IMR-90 (cell line): ENCODE measurements at regions not wholly inside any gene's neighbourhood (a gene's known extent, or its start where the extent isn't known, plus 50 kb on each side); places are given as distances from the start of the nearest gene placed in this dataset.

Source experiments
- ATAC-seq: fragments of 200-7000 bp; cut with Tn5 transposase; 2 replicates; pipeline ENCODE4 v1.9.1; 2020; ENCODE audit warnings: low read depth, mild to moderate bottlenecking, moderate library complexity
- BruUV-seq: library from RNA; stranded (reverse); fragments of 400-500 nt; replicated peaks from 2 replicates; lab custom pipeline; 2021; lab: Mats Ljungman, UMichigan
- CTCF ChIA-PET: fragments of 300-600 bp; formaldehyde crosslinking; extraction: SDS; loops from one replicate; lab custom pipeline; 2021; ENCODE audit warnings: antibody characterized with exemption; lab: Yijun Ruan, JAX
- POLR2A ChIA-PET: fragments of 300-600 bp; sonication (Branson Sonifier 250); formaldehyde crosslinking; loops from one replicate; lab custom pipeline; 2022; ENCODE audit warnings: antibody characterized with exemption; ENCODE audit not compliant: unreplicated experiment; lab: Charles Lee
- DNase-seq: peaks from one replicate; pipeline ENCODE4 v3.0.0; 2013
- H2AFZ ChIP-seq: replicated peaks from 2 replicates; pipeline ENCODE3; 2013; ENCODE audit warnings: low read length, mild to moderate bottlenecking; ENCODE audit not compliant: poor library complexity
- H2AK5ac ChIP-seq: 2 replicates; pipeline ENCODE4 v1.6.1; 2013; ENCODE audit warnings: low read depth, low read length, inconsistent platforms
- H2AK9ac ChIP-seq: replicated peaks from 2 replicates; pipeline ENCODE3; 2013; ENCODE audit warnings: mild to moderate bottlenecking, low read depth, low read length, moderate library complexity; ENCODE audit not compliant: poor library complexity
- H2BK120ac ChIP-seq: 2 replicates; pipeline ENCODE4 v1.6.1; 2013; ENCODE audit warnings: low read depth, low read length, inconsistent platforms
- H2BK15ac ChIP-seq: 3 replicates; pipeline ENCODE4 v1.6.1; 2013; ENCODE audit warnings: low read depth, low read length, inconsistent platforms
- H2BK20ac ChIP-seq: 2 replicates; pipeline ENCODE4 v1.6.1; 2013; ENCODE audit warnings: low read depth, mild to moderate bottlenecking, inconsistent platforms, low read length, moderate library complexity
- H2BK5ac ChIP-seq: 2 replicates; pipeline ENCODE4 v1.6.1; 2013; ENCODE audit warnings: mild to moderate bottlenecking, low read depth, low read length, inconsistent platforms; ENCODE audit not compliant: poor library complexity, severe bottlenecking
- H3K14ac ChIP-seq: replicated peaks from 2 replicates; pipeline ENCODE4 v1.6.1; 2013; ENCODE audit warnings: low read depth, low read length, inconsistent platforms
- H3K18ac ChIP-seq: 2 replicates; pipeline ENCODE4 v1.6.1; 2013; ENCODE audit warnings: low read depth, low read length, control low read depth
- H3K23ac ChIP-seq: 2 replicates; pipeline ENCODE4 v1.6.1; 2013; ENCODE audit warnings: low read depth, low read length, inconsistent platforms
- H3K27ac ChIP-seq: 2 replicates; pipeline ENCODE4 v1.5.1; 2013; ENCODE audit warnings: mild to moderate bottlenecking, control low read depth, low read length; ENCODE audit not compliant: insufficient read depth
- H3K27me3 ChIP-seq: 2 replicates; pipeline ENCODE4 v1.6.1; 2013; ENCODE audit warnings: low read length; ENCODE audit not compliant: control insufficient read depth, insufficient read depth
- H3K36me3 ChIP-seq: 2 replicates; pipeline ENCODE4 v1.6.1; 2013; ENCODE audit warnings: low read length, mixed read lengths; ENCODE audit not compliant: control insufficient read depth, insufficient read depth
- H3K4ac ChIP-seq: 2 replicates; pipeline ENCODE4 v1.6.1; 2013; ENCODE audit warnings: low read depth, low read length, inconsistent platforms
- H3K4me1 ChIP-seq: 2 replicates; pipeline ENCODE4 v1.6.1; 2013; ENCODE audit warnings: low read length, mixed read lengths; ENCODE audit not compliant: control insufficient read depth, insufficient read depth
- H3K4me2 ChIP-seq: 2 replicates; pipeline ENCODE4 v1.6.1; 2013; ENCODE audit warnings: low read depth, mild to moderate bottlenecking, control low read depth, low read length, moderate library complexity
- H3K4me3 ChIP-seq: 2 replicates; pipeline ENCODE4 v1.5.1; 2013; ENCODE audit warnings: low read depth, mild to moderate bottlenecking, control low read depth, low read length, moderate library complexity; ENCODE audit not compliant: insufficient read depth
- H3K56ac ChIP-seq: 2 replicates; pipeline ENCODE4 v1.6.1; 2013; ENCODE audit warnings: low read length, inconsistent platforms; ENCODE audit not compliant: insufficient read depth; ENCODE audit errors: extremely low read depth
- H3K79me1 ChIP-seq, 2 experiments: 2 replicates each; pipeline ENCODE4 v1.6.1; 2013; ENCODE audit warnings: low read length in 2 of 2, inconsistent platforms in 1 of 2, low read depth in 1 of 2
- H3K9ac ChIP-seq: 2 replicates; pipeline ENCODE4 v1.6.1; 2013; ENCODE audit warnings: low read depth, low read length, control low read depth
- H3K9me1 ChIP-seq: 2 replicates; pipeline ENCODE4 v1.6.1; 2013; ENCODE audit warnings: low read length, inconsistent platforms; ENCODE audit not compliant: insufficient read depth
- H3K9me3 ChIP-seq: 2 replicates; pipeline ENCODE4 v1.6.1; 2013; ENCODE audit warnings: low read length; ENCODE audit not compliant: control insufficient read depth, insufficient read depth
- H4K20me1 ChIP-seq: 2 replicates; pipeline ENCODE4 v1.6.1; 2013; ENCODE audit warnings: low read length, inconsistent platforms; ENCODE audit not compliant: insufficient read depth
- H4K5ac ChIP-seq: 2 replicates; pipeline ENCODE4 v1.6.1; 2013; ENCODE audit warnings: mild to moderate bottlenecking, low read depth, low read length, control low read depth
- H4K8ac ChIP-seq, 2 experiments: 2 replicates each; pipeline ENCODE4 v1.6.1; 2013; ENCODE audit warnings: low read depth in 2 of 2, low read length in 2 of 2, control low read depth in 1 of 2, inconsistent platforms in 1 of 2
- H4K91ac ChIP-seq: 2 replicates; pipeline ENCODE4 v1.6.1; 2013; ENCODE audit warnings: low read depth, low read length, inconsistent platforms; ENCODE audit not compliant: insufficient read depth
- CEBPB ChIP-seq: IDR thresholded peaks from 2 replicates; pipeline ENCODE4 v1.6.1; 2012; ENCODE audit warnings: low read depth, low read length, improper control_type of control experiment
- MAZ ChIP-seq: IDR thresholded peaks from 2 replicates; pipeline ENCODE4 v1.6.1; 2012; ENCODE audit warnings: low read depth, mild to moderate bottlenecking, low read length, improper control_type of control experiment, moderate library complexity, borderline replicate concordance
- NFE2L2 ChIP-seq: fragments of 150-350 bp; IDR thresholded peaks from 2 replicates; pipeline ENCODE4 v1.6.1; 2016; ENCODE audit warnings: low read depth, mild to moderate bottlenecking, low read length
- USF2 ChIP-seq: fragments of 150-350 bp; IDR thresholded peaks from 2 replicates; pipeline ENCODE4 v1.6.1; 2017; ENCODE audit warnings: mild to moderate bottlenecking, antibody characterized with exemption, low read length, low read depth
- WGBS, 2 experiments: methylation state at CpG; one replicate each; pipeline versions ENCODE4 v1.1.5 to v1.1.7; 2013; ENCODE audit warnings: missing lambda C conversion rate in 2 of 2; ENCODE audit not compliant: insufficient read length in 1 of 2; ENCODE audit errors: extremely low coverage in 2 of 2; 5-methylcytosine and 5-hydroxymethylcytosine counted together
- dilution Hi-C: fragments of 300-500 bp; cut with HindIII; formaldehyde crosslinking; loops from one replicate; pipeline ENCODE4 v1.14.3; 2018; ENCODE audit warnings: low sequenced_read_pairs; ENCODE audit not compliant: unreplicated experiment
- in situ Hi-C: fragments of 300-500 bp; cut with MboI; formaldehyde crosslinking; loops from 3 replicates; pipeline ENCODE4 v1.14.3; 2019; ENCODE audit warnings: low sequenced_read_pairs, inconsistent platforms, mixed read lengths
- intact Hi-C: fragments of 100-400 bp; cut with micrococcal nuclease; formaldehyde crosslinking; loops from 2 replicates; pipeline ENCODE4 v1.10.0; 2022

DNA sequence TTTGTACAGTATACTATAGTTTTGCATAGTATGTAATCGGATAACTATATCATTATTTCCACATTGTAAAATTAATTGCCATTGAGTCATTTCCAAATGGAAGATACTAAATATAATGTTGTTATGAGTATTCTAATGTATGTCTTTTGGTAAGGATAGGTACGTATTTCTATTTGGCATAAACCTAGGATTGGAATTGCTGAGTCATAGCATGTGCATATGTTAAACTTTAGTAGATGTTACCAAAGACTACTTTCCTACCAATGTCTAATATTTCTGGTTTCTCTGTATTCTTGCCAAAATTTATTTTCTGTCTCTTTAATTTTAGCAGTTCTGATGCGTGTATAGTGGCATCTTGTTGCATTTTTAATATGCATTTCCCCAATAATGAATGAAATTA lies 825.1 kb upstream of the ARRDC3 start:
- intact Hi-C loops (no loop called here), dilution Hi-C loops (no loop called here), in situ Hi-C loops (no loop called here)
- no peaks in the 10 kb centered on the region for H3K9me1 ChIP-seq
- no peak overlapping the region for H2BK120ac ChIP-seq
- H3K14ac ChIP-seq: no peak overlapping the region
- no peak overlapping the region for H3K9ac ChIP-seq
- no peaks in the 10 kb centered on the region for H3K9me3 ChIP-seq
- CTCF ChIA-PET: no interaction called here
- DNase-seq (no peak), ATAC-seq (no peak)
- no peak overlapping the region for H3K4ac ChIP-seq
- no peaks in the 10 kb centered on the region for H4K20me1 ChIP-seq
- H3K4me3 ChIP-seq: no peak overlapping the region
- H4K91ac ChIP-seq: no peak overlapping the region
- H2BK20ac ChIP-seq: no peak overlapping the region
- H3K4me2 ChIP-seq: no peak overlapping the region
- no peak overlapping the region for H2BK5ac ChIP-seq
- H3K36me3 ChIP-seq: no peaks in the 10 kb centered on the region
- no peak overlapping the region for H3K56ac ChIP-seq
- H3K27me3 ChIP-seq: no peaks in the 10 kb centered on the region
- H3K23ac ChIP-seq: no peak overlapping the region
- no peaks in the 10 kb centered on the region for H3K79me1 ChIP-seq
- no peaks in the 10 kb centered on the region for H3K4me1 ChIP-seq
- H2AK9ac ChIP-seq: no peak overlapping the region
- no CpG with 5 or more reads among the region's 3 CpGs for WGBS, 2 experiments
- H3K18ac ChIP-seq: no peak overlapping the region
- no peak overlapping the region for H2AFZ ChIP-seq
- POLR2A ChIA-PET: no interaction called here
- no peak overlapping the region for H4K8ac ChIP-seq
- no peak overlapping the region for H2BK15ac ChIP-seq
- BruUV-seq: no TSS peak
- no peak for TF ChIP-seq CEBPB
- TF ChIP-seq MAZ: no peak
- peak; percentile 79 for TF ChIP-seq NFE2L2
- TF ChIP-seq USF2: no peak
- no peak overlapping the region for H4K5ac ChIP-seq
- H3K27ac ChIP-seq: no peak overlapping the region
- H2AK5ac ChIP-seq: no peak overlapping the region
